ENCODE measurements at regions not wholly inside any gene's neighbourhood (a gene's known extent, or its start where the extent isn't known, plus 50 kb on each side); places are given as distances from the start of the nearest gene placed in this dataset.

DNA sequence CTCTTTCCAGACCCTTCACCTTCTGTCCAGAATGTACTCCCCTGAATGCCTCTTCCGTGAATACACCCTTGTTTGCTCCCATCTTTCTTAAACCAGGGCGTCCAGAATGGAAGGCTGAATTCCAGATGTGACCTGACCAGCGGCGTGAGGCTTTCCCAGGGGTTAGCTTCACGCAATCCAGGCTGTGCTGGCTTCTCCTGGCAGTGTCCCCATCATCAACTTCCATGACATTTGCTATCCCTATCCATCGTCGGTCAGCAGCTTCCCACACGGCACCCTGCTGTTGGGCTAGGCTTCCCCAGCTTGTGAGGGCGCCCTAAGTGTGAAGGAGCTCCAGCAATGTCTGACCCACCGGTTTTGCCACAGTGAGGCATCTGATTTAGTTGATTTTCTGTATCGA lies 339.8 kb upstream of the TNRC6C start:
- Histone ChIP-seq H2BK15ac (ENCODE audit: low read length) (no peak overlapping the region), H3K23ac (ENCODE audit: insufficient read length) (no peak overlapping the region), H3K18ac (ENCODE audit: extremely low read depth, low read length) (no peak overlapping the region), H3K4me2 (ENCODE audit: insufficient read depth in 1 of 2, low read depth in 2 of 2, low read length in 2 of 2) (no peak overlapping the region), H2BK20ac (ENCODE audit: low read length) (no peak overlapping the region; the same call in 1 of the 2 replicates), H3K79me2 (ENCODE audit: control insufficient read depth in 1 of 2, insufficient read depth in 2 of 2, low read length in 2 of 2) (no peaks in the 10 kb centered on the region), H2AK5ac (ENCODE audit: low read depth, low read length) (no peak overlapping the region), H4K5ac (ENCODE audit: insufficient read length, low read depth, low read length) (no peak overlapping the region), H3K9me3 (ENCODE audit: insufficient read depth in 2 of 2, low read depth in 1 of 2, low read length in 1 of 2) (peaks cover 0 to 5% of the 10 kb centered on the region in 2 experiments; a peak in 2 of 4 replicates), H2BK120ac (replicated peaks; ENCODE audit: low read depth, low read length) (no peak overlapping the region), H3K27ac (ENCODE audit: low read depth, low read length) (no peak overlapping the region), H2AFZ (ENCODE audit: low read length) (no peak overlapping the region), H3K56ac (replicated peaks; ENCODE audit: insufficient read length, low read depth, low read length) (no peak overlapping the region), H3K36me3 (ENCODE audit: control insufficient read depth in 2 of 4, insufficient read depth in 4 of 4, low read length in 3 of 4) (no peaks in the 10 kb centered on the region), H3K4me1 (replicated peaks in 1 of 4; ENCODE audit: control insufficient read depth in 3 of 4, insufficient read depth in 4 of 4, low read length in 3 of 4) (peaks cover 2 to 6% (median 3%) of the 10 kb centered on the region in 4 experiments; a peak in 5 of 7 replicates), H3K9ac (replicated peaks in 1 of 4; ENCODE audit: extremely low read depth in 1 of 4, low read depth in 3 of 4, low read length in 3 of 4) (no peak overlapping the region), H3K27me3 (replicated peaks in 1 of 4; ENCODE audit: control insufficient read depth in 3 of 4, extremely low read depth in 1 of 4, insufficient read depth in 3 of 4, low read length in 3 of 4) (no peaks in the 10 kb centered on the region), H2BK12ac (ENCODE audit: low read depth, low read length) (no peak overlapping the region), H2BK5ac (ENCODE audit: low read depth, low read length) (no peak overlapping the region), H4K91ac (replicated peaks; ENCODE audit: insufficient read length, low read length) (no peak overlapping the region), H4K8ac (ENCODE audit: extremely low read depth, insufficient read depth, low read length) (no peak overlapping the region), H3K14ac (ENCODE audit: insufficient read length) (no peak overlapping the region), H3K23me2 (ENCODE audit: low read depth, low read length) (no peaks in the 10 kb centered on the region), H4K20me1 (replicated peaks in 1 of 2; ENCODE audit: control insufficient read depth in 1 of 2, insufficient read depth in 2 of 2, low read length in 2 of 2) (no peaks in the 10 kb centered on the region), H3K79me1 (ENCODE audit: low read depth, low read length) (no peaks in the 10 kb centered on the region), H3K4ac (replicated peaks; ENCODE audit: insufficient read length, low read depth, low read length) (no peak overlapping the region), H3K4me3 (ENCODE audit: extremely low read depth in 1 of 4, insufficient read depth in 2 of 4, low read depth in 3 of 4, low read length in 4 of 4) (no peak overlapping the region)
- TF ChIP-seq BACH1 (IDR thresholded peaks at IDR 0.05; ENCODE audit: low read length), result no peak
- TF ChIP-seq POLR2AphosphoS5 (IDR thresholded peaks at IDR 0.05; ENCODE audit: low read depth, low read length), result no peak
- TF ChIP-seq JUN (IDR thresholded peaks at IDR 0.05; ENCODE audit: low read depth, low read length), result no peak
- ChIA-PET POLR2A (ENCODE audit: partially characterized antibody) (no interaction called here), CTCF (ENCODE audit: partially characterized antibody) (interaction anchor here (1.1 to 2.7 kb wide), 3 partner anchors 12 to 208 kb away, joined by 3 to 9 read pairs (median 8); no protein-coding TSS in a partner anchor)
- no peak for FAIRE-seq
- WGBS, 2 experiments (ENCODE audit: extremely low coverage in 1 of 2, insufficient coverage in 1 of 2, insufficient read length in 1 of 2, insufficient replicate concordance in 2 of 2, low coverage in 1 of 2, low lambda C conversion rate in 2 of 2, missing lambda C conversion rate in 1 of 2), result 94% methylated on average over 11 of the region's 11 CpGs; no CpG with 5 or more reads in 1 of the 2 experiments
- no peak for DNase-seq (ENCODE audit: low read depth in 1 of 2, low spot score in 2 of 2)
